H1 (cell line): ENCODE measurements at regions not wholly inside any gene's neighbourhood (a gene's known extent, or its start where the extent isn't known, plus 50 kb on each side); places are given as distances from the start of the nearest gene placed in this dataset.

ENCODE experiments used
- ATF2 ChIP-seq: IDR thresholded peaks from 2 replicates; pipeline ENCODE4 v1.6.1; 2012; ENCODE audit warnings: low read length, inconsistent platforms

- no peak for TF ChIP-seq ATF2
Observed at GRCh38 chr2:217475791-217476190, 527.0 kb downstream of the TNS1 start (continued).
